HEK293T (cell line): ENCODE measurements at regions not wholly inside any gene's neighbourhood (a gene's known extent, or its start where the extent isn't known, plus 50 kb on each side); places are given as distances from the start of the nearest gene placed in this dataset.

Experiments used
- CTCF ChIA-PET: fragments of 350-600 bp; formaldehyde crosslinking; extraction: SDS; loops from one replicate; lab custom pipeline; 2021; ENCODE audit warnings: antibody characterized with exemption, inconsistent platforms; lab: Yijun Ruan, JAX
- POLR2A ChIA-PET: fragments of 350-600 bp; formaldehyde crosslinking; extraction: SDS; loops from one replicate; lab custom pipeline; 2020; ENCODE audit warnings: antibody characterized with exemption, inconsistent platforms; lab: Yijun Ruan, JAX
- DNase-seq: peaks from one replicate; pipeline ENCODE4 v3.0.0; 2012; ENCODE audit warnings: mixed read lengths; ENCODE audit errors: extremely low spot score
- ARNT ChIP-seq: fragments of 450-650 bp; IDR thresholded peaks from 2 replicates; pipeline ENCODE4 v1.6.1; 2017; ENCODE audit warnings: mild to moderate bottlenecking
- BHLHE40 ChIP-seq: fragments of 450-650 bp; IDR thresholded peaks from 2 replicates; pipeline ENCODE4 v1.6.1; 2016; ENCODE audit warnings: mild to moderate bottlenecking, moderate library complexity, borderline replicate concordance
- CTBP1 ChIP-seq: fragments of 450-650 bp; IDR thresholded peaks from 2 replicates; pipeline ENCODE4 v1.6.1; 2016; ENCODE audit warnings: borderline replicate concordance
- ELF4 ChIP-seq: fragments of 450-650 bp; IDR thresholded peaks from 2 replicates; pipeline ENCODE4 v1.6.1; 2017; ENCODE audit warnings: antibody characterized with exemption
- FOXA1 ChIP-seq: fragments of 450-650 bp; IDR thresholded peaks from 2 replicates; pipeline ENCODE4 v1.6.1; 2016; ENCODE audit warnings: mild to moderate bottlenecking
- FOXK2 ChIP-seq: fragments of 450-650 bp; IDR thresholded peaks from 2 replicates; pipeline ENCODE4 v1.6.1; 2016; ENCODE audit warnings: mild to moderate bottlenecking
- FOXM1 ChIP-seq: fragments of 450-650 bp; IDR thresholded peaks from 2 replicates; pipeline ENCODE4 v1.6.1; 2017; ENCODE audit warnings: mild to moderate bottlenecking, borderline replicate concordance
- HDGF ChIP-seq: fragments of 450-650 bp; IDR thresholded peaks from 2 replicates; pipeline ENCODE4 v1.6.1; 2017; ENCODE audit warnings: antibody characterized with exemption, borderline replicate concordance
- L3MBTL2 ChIP-seq: fragments of 450-650 bp; conservative IDR thresholded peaks from 2 replicates; pipeline ENCODE4 v1.6.1; 2016; ENCODE audit warnings: mild to moderate bottlenecking
- LEF1 ChIP-seq: fragments of 450-650 bp; IDR thresholded peaks from 2 replicates; pipeline ENCODE4 v1.6.1; 2017; ENCODE audit warnings: mild to moderate bottlenecking, borderline replicate concordance
- NFRKB ChIP-seq: fragments of 450-650 bp; IDR thresholded peaks from 2 replicates; pipeline ENCODE4 v1.6.1; 2016; ENCODE audit warnings: mild to moderate bottlenecking, moderate library complexity
- SP1 ChIP-seq: fragments of 450-650 bp; IDR thresholded peaks from 2 replicates; pipeline ENCODE4 v1.6.1; 2017
- SUZ12 ChIP-seq: fragments of 450-650 bp; IDR thresholded peaks from 2 replicates; pipeline ENCODE4 v1.6.1; 2016; ENCODE audit warnings: mild to moderate bottlenecking
- TARDBP ChIP-seq: fragments of 450-650 bp; IDR thresholded peaks from 2 replicates; pipeline ENCODE4 v1.6.1; 2016
- ZNF384 ChIP-seq: fragments of 450-650 bp; IDR thresholded peaks from 2 replicates; pipeline ENCODE4 v1.6.1; 2016
- TF ChIP-seq, protein P1 (sequence below): fragments of 450-650 bp; IDR thresholded peaks from 2 replicates; pipeline ENCODE4 v1.6.1; 2016

DNA sequence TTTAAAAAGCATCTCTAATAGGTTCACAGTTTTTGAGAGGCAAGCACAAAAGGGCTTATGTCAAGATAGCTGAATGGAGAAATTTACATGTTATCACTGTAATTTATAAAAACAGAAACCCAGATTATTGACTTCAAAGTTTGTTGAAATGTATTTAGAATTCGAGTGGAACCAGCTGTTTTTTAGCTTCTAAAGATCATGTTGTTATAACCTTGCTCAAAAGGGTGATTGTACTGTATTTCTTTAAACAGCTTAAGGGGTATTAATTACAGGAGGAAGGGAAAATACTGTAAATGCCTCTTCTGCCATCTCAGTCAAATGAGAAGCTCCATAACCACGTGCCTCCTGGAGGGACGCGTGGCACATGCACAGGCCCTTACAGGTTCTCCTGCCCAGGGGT is 156.2 kb upstream of the MGMT start:
- TF ChIP-seq HDGF (no peak), ELF4 (no peak), SP1 (no peak), CTBP1 (no peak), FOXK2 (no peak), TARDBP (no peak), ARNT (no peak), LEF1 (no peak), FOXM1 (no peak), NFRKB (no peak), FOXA1 (no peak)
- no peak for DNase-seq
- POLR2A ChIA-PET = no interaction called here
- CTCF ChIA-PET = no interaction called here

DNA sequence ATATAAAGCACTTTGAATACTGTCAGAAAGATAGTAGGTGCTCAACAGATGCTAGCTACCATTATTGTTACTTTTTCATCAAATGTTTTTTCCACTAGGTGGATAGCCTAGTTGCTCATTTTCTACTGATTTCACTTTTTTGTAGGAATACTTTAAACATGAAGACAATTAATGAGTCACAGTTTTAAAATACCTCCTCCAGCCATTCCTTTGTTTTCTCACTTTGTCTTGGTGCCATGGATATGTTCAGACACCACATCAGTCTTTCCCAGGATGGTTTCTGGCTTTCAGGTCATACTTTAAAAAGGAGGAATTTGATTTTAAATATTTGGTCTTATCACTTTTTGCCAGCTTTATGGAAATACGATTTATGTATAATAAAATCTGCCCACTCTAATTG is 147.1 kb upstream of the MGMT start:
- POLR2A ChIA-PET = no interaction called here
- DNase-seq = no peak
- CTCF ChIA-PET = no interaction called here
- TF ChIP-seq TARDBP = no peak
- TF ChIP-seq BHLHE40 = no peak
- no peak for TF ChIP-seq SP1
- TF ChIP-seq L3MBTL2 = no peak
- no peak for TF ChIP-seq ELF4
- no peak for TF ChIP-seq HDGF
- no peak for TF ChIP-seq CTBP1
- no peak for TF ChIP-seq FOXK2

DNA sequence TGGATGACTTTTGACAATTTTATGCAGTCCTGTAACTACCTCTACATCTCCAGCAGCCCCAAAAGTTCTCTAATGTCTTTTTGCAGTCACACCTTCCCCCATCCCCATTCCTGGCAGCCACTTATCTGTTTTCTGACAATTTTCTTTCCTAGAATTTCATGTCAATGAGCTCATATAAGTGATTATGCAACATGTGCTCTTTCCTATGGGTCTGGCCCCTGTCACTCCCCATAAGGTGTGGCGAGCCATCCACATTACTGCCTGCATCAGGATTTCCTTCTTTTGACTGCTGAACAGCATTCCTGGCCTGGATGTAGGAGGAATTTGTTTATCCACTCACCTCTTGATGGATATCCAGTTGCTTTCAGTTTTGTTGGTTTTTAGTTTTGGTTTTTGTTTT is 146.7 kb upstream of the MGMT start:
- ChIA-PET CTCF (no interaction called here), POLR2A (no interaction called here)
- TF ChIP-seq SUZ12 = no peak
- TF ChIP-seq ZNF384 = no peak
- TF ChIP-seq, protein P1, sequence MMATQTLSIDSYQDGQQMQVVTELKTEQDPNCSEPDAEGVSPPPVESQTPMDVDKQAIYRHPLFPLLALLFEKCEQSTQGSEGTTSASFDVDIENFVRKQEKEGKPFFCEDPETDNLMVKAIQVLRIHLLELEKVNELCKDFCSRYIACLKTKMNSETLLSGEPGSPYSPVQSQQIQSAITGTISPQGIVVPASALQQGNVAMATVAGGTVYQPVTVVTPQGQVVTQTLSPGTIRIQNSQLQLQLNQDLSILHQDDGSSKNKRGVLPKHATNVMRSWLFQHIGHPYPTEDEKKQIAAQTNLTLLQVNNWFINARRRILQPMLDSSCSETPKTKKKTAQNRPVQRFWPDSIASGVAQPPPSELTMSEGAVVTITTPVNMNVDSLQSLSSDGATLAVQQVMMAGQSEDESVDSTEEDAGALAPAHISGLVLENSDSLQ = no peak
- no peak for TF ChIP-seq HDGF
- no peak for TF ChIP-seq NFRKB
- no peak for TF ChIP-seq FOXK2
- TF ChIP-seq ARNT = no peak
- no peak for TF ChIP-seq TARDBP
- TF ChIP-seq ELF4 = no peak
- TF ChIP-seq FOXA1 = no peak
- TF ChIP-seq L3MBTL2 = no peak
- no peak for TF ChIP-seq FOXM1
- no peak for TF ChIP-seq CTBP1
- TF ChIP-seq BHLHE40 = no peak
- no peak for TF ChIP-seq SP1
- no peak for TF ChIP-seq LEF1
- no peak for DNase-seq

DNA sequence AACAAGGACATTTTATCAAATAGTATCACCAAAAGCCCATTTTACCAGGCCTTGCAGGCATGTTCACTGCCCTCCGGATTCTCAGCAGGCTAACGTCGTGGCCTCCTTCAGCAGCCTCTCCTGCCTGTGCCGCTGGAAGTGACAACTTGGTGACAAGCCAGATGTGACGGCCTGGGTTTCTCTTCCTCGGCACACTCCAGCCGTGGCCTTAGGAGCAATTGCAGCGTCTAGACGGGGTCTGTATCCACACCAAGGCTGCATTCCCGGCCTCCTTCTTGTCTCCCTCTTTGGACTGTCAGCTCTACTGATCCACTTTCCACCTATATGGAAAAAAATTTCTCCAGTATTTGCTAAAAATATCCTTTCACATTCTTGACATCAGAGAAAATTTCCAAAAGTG is 145.3 kb upstream of the MGMT start:
- DNase-seq = no peak
- CTCF ChIA-PET = no interaction called here
- TF ChIP-seq CTBP1 (no peak), HDGF (no peak), SP1 (no peak), BHLHE40 (no peak), ELF4 (no peak), ZNF384 (no peak), FOXM1 (no peak)
- TF ChIP-seq, protein P1 = no peak
- POLR2A ChIA-PET = no interaction called here

DNA sequence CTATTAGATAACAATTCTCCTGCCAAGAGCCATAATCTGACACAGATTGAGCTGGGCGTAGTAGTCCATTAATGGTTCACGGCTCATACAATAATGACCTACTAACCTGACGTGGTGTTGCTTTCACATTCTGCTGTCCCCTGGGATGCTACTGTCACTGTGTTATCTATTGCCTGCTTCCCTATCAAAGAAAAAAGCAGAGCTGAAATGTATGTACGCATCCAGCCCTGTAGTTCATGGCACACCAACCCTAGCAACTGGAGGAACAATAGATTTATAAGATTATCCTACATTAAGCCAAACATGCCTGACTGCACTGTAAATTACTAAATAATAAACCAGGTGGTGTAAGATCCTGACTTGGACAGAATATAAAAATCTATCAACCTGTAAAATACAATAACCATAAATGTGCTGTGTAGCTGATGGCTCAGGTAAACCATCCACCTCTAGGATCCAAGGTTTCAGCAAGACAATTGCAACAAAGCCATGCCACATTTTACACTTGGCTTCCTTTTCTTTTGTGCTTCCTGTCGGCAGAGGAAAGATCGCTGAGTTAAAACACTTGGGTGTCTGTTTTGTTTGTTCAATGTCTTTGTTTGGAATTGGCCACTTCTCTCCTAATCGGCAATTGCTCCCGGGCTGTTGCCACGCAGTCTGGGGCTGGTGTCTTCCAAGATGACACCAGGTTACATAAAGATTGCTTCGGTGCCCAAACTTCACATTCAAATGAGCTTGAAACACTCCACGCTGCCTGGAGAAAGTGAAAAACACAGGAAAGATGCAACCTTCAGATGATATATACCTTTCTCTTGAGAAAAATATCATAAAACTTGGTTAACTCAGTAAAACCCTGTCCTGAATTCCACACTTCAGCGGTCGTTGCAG is 143.9 kb upstream of the MGMT start:
- DNase-seq = no peak
- TF ChIP-seq BHLHE40 = no peak
- TF ChIP-seq L3MBTL2 = no peak
- TF ChIP-seq FOXK2 = no peak
- TF ChIP-seq, protein P1 = no peak
- TF ChIP-seq SP1 = no peak
- TF ChIP-seq FOXA1 = no peak
- TF ChIP-seq NFRKB = no peak
- TF ChIP-seq CTBP1 = no peak
- TF ChIP-seq FOXM1 = no peak
- TF ChIP-seq ARNT = no peak
- TF ChIP-seq ELF4 = no peak
- TF ChIP-seq LEF1 = no peak
- POLR2A ChIA-PET = no interaction called here
- CTCF ChIA-PET = no interaction called here

DNA sequence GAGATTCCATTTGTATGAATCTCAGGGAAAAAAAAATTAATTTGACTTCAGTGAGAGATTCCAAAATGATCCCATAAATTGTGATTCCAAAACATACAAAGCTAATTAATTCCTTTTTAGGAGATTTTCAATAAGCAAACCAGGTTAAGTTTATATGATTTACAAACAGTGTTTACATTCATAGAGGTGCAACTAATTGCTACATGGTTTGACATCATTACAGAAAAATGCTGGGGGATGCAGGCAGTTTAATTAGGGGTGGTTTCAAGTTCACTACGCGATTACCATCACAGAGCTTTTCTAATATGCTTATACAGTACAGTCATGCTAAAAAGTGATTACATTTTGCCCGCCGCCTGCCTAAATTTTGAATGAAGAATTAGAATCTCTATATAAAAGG is 143.2 kb upstream of the MGMT start:
- CTCF ChIA-PET = no interaction called here

More for the DNA sequence above, 143.2 kb upstream of the MGMT start:
- DNase-seq = no peak
- POLR2A ChIA-PET = no interaction called here
- TF ChIP-seq HDGF = no peak
- TF ChIP-seq LEF1 = no peak
- TF ChIP-seq ZNF384 = no peak
- no peak for TF ChIP-seq FOXK2
- TF ChIP-seq, protein P1 = no peak
- no peak for TF ChIP-seq CTBP1
- TF ChIP-seq NFRKB = no peak
- no peak for TF ChIP-seq ARNT
- TF ChIP-seq FOXA1 = no peak
